H9 (cell line): ENCODE measurements at regions not wholly inside any gene's neighbourhood (a gene's known extent, or its start where the extent isn't known, plus 50 kb on each side); places are given as distances from the start of the nearest gene placed in this dataset.
"Not testable (repeated sequence)": the region's sequence is repeated elsewhere in the genome, so short reads cannot be mapped to it uniquely, and the experiment has no call there.

Experiments used
- DNase-seq: peaks from one replicate; pipeline ENCODE4 v3.0.0-alpha.2; 2017
- H2AFZ ChIP-seq: one replicate; pipeline ENCODE4 v1.6.1; 2013; ENCODE audit warnings: mild to moderate bottlenecking, low read length, control low read depth, moderate library complexity
- H2AK5ac ChIP-seq: 2 replicates; pipeline ENCODE4 v1.6.1; 2013; ENCODE audit warnings: low read length, control low read depth, mixed read lengths; ENCODE audit not compliant: insufficient read length
- H2BK120ac ChIP-seq: one replicate; pipeline ENCODE4 v1.6.1; 2013; ENCODE audit warnings: low read depth, mild to moderate bottlenecking, low read length, control low read depth, inconsistent platforms; ENCODE audit not compliant: poor library complexity, severe bottlenecking
- H2BK12ac ChIP-seq: 2 replicates; pipeline ENCODE4 v1.6.1; 2013; ENCODE audit warnings: low read length, control low read depth, mixed read lengths, low read depth; ENCODE audit not compliant: insufficient read length
- H2BK15ac ChIP-seq: 2 replicates; pipeline ENCODE4 v1.6.1; 2013; ENCODE audit warnings: low read depth, low read length, control low read depth
- H2BK20ac ChIP-seq: one replicate; pipeline ENCODE4 v1.6.1; 2013; ENCODE audit warnings: low read depth, mild to moderate bottlenecking, low read length, control low read depth, inconsistent platforms; ENCODE audit not compliant: poor library complexity, severe bottlenecking
- H2BK5ac ChIP-seq: 2 replicates; pipeline ENCODE4 v1.6.1; 2013; ENCODE audit warnings: low read length, control low read depth, mixed read lengths; ENCODE audit not compliant: insufficient read length
- H3K14ac ChIP-seq: 2 replicates; pipeline ENCODE4 v1.6.1; 2013; ENCODE audit warnings: low read length, control low read depth; ENCODE audit not compliant: insufficient read depth
- H3K18ac ChIP-seq: 2 replicates; pipeline ENCODE4 v1.6.1; 2013; ENCODE audit warnings: low read depth, mild to moderate bottlenecking, mixed read lengths, low read length, control low read depth; ENCODE audit not compliant: insufficient read length
- H3K23ac ChIP-seq: 2 replicates; pipeline ENCODE4 v1.6.1; 2013; ENCODE audit warnings: low read length, control low read depth, mixed read lengths, low read depth; ENCODE audit not compliant: insufficient read length
- H3K23me2 ChIP-seq: 2 replicates; pipeline ENCODE4 v1.6.1; 2013; ENCODE audit warnings: low read depth, mild to moderate bottlenecking, mixed read lengths, low read length, control low read depth; ENCODE audit not compliant: insufficient read length, poor library complexity, severe bottlenecking
- H3K27ac ChIP-seq: 2 replicates; pipeline ENCODE4 v1.5.1; 2013; ENCODE audit warnings: low read length, control low read depth, mixed read lengths, low read depth; ENCODE audit not compliant: insufficient read length
- H3K27me3 ChIP-seq: 2 replicates; pipeline ENCODE4 v1.6.1; 2013; ENCODE audit warnings: low read length, control low read depth, inconsistent platforms; ENCODE audit not compliant: insufficient read depth
- H3K4ac ChIP-seq: 2 replicates; pipeline ENCODE4 v1.6.1; 2013; ENCODE audit warnings: low read depth, mild to moderate bottlenecking, control low read depth, inconsistent platforms, low read length, moderate library complexity
- H3K4me1 ChIP-seq: 2 replicates; pipeline ENCODE4 v1.6.1; 2013; ENCODE audit warnings: low read length, control low read depth, inconsistent platforms; ENCODE audit not compliant: insufficient read depth
- H3K4me2 ChIP-seq: 2 replicates; pipeline ENCODE4 v1.6.1; 2013; ENCODE audit warnings: low read length, control low read depth, mixed read lengths; ENCODE audit not compliant: insufficient read length, insufficient read depth
- H3K56ac ChIP-seq: 2 replicates; pipeline ENCODE4 v1.6.1; 2013; ENCODE audit warnings: low read depth, mild to moderate bottlenecking, mixed read lengths, low read length, control low read depth; ENCODE audit not compliant: insufficient read length
- H3K79me1 ChIP-seq: 2 replicates; pipeline ENCODE4 v1.6.1; 2013; ENCODE audit warnings: low read depth, mild to moderate bottlenecking, moderate library complexity, low read length, control low read depth, inconsistent platforms; ENCODE audit not compliant: insufficient read depth, poor library complexity, severe bottlenecking
- H3K79me2 ChIP-seq: 2 replicates; pipeline ENCODE4 v1.6.1; 2013; ENCODE audit warnings: low read length, control low read depth, inconsistent platforms; ENCODE audit not compliant: insufficient read depth
- H3K9ac ChIP-seq: 2 replicates; pipeline ENCODE4 v1.6.1; 2013; ENCODE audit warnings: low read length, control low read depth, mixed read lengths; ENCODE audit not compliant: insufficient read length; ENCODE audit errors: extremely low read depth
- H3K9me3 ChIP-seq: one replicate; pipeline ENCODE4 v1.6.1; 2013; ENCODE audit warnings: low read depth, low read length, inconsistent platforms; ENCODE audit not compliant: control insufficient read depth
- H3T11ph ChIP-seq: one replicate; pipeline ENCODE4 v1.6.1; 2013; ENCODE audit warnings: mild to moderate bottlenecking, low read length, control low read depth, inconsistent platforms
- H4K20me1 ChIP-seq: one replicate; pipeline ENCODE4 v1.6.1; 2013; ENCODE audit not compliant: control insufficient read depth, insufficient read length, insufficient read depth
- H4K5ac ChIP-seq: 2 replicates; pipeline ENCODE4 v1.6.1; 2013; ENCODE audit warnings: low read depth, mild to moderate bottlenecking, mixed read lengths, low read length, control low read depth; ENCODE audit not compliant: insufficient read length
- H4K8ac ChIP-seq: replicated peaks from 2 replicates; pipeline ENCODE4 v1.6.1; 2013; ENCODE audit warnings: low read length, control low read depth, mixed read lengths, low read depth; ENCODE audit not compliant: insufficient read length
- H4K91ac ChIP-seq: 2 replicates; pipeline ENCODE4 v1.6.1; 2013; ENCODE audit warnings: low read depth, mild to moderate bottlenecking, moderate library complexity, mixed read lengths, low read length, control low read depth; ENCODE audit not compliant: insufficient read length
- H3K27ac Mint-ChIP-seq, 3 experiments: 2 replicates in 2 of 3; 3 replicates in 1 of 3; pipeline ENCODE4 v1.8.0; 2020 to 2021; ENCODE audit warnings: mixed read lengths in 3 of 3, mild to moderate bottlenecking in 1 of 3, moderate library complexity in 1 of 3
- H3K27me3 Mint-ChIP-seq: 2 replicates; pipeline ENCODE4 v1.8.0; 2021; ENCODE audit warnings: low read depth, mild to moderate bottlenecking, moderate library complexity, mixed read lengths
- H3K36me3 Mint-ChIP-seq, 3 experiments: 2 replicates in 2 of 3; 3 replicates in 1 of 3; pipeline ENCODE4 v1.8.0; 2020 to 2021; ENCODE audit warnings: low read depth in 3 of 3, mixed read lengths in 3 of 3; ENCODE audit not compliant: insufficient read depth in 1 of 3
- H3K4me1 Mint-ChIP-seq, 2 experiments: 2 replicates each; pipeline ENCODE4 v1.8.0; 2020; ENCODE audit warnings: mixed read lengths in 2 of 2
- H3K4me3 Mint-ChIP-seq, 2 experiments: 2 replicates in 1 of 2; 3 replicates in 1 of 2; pipeline ENCODE4 v1.8.0; 2020 to 2021; ENCODE audit warnings: mild to moderate bottlenecking in 2 of 2, mixed read lengths in 2 of 2, moderate library complexity in 1 of 2
- H3K9me3 Mint-ChIP-seq, 2 experiments: 2 replicates in 1 of 2; 3 replicates in 1 of 2; pipeline ENCODE4 v1.8.0; 2020; ENCODE audit warnings: mild to moderate bottlenecking in 2 of 2, mixed read lengths in 2 of 2, moderate library complexity in 1 of 2
- CTCF ChIP-seq: fragments of 200-600 bp; sonication (generic); conservative IDR thresholded peaks from 3 replicates; pipeline ENCODE4 v1.8.0; 2021; ENCODE audit warnings: antibody characterized with exemption, mild to moderate bottlenecking
- WGBS: extraction: QIAGEN DNeasy Blood & Tissue Kit; methylation state at CpG from one replicate; pipeline ENCODE4 v1.1.7; 2013; ENCODE audit warnings: missing lambda C conversion rate, low lambda C conversion rate, mixed read lengths; ENCODE audit not compliant: insufficient read length; ENCODE audit errors: extremely low coverage; 5-methylcytosine and 5-hydroxymethylcytosine counted together

DNA sequence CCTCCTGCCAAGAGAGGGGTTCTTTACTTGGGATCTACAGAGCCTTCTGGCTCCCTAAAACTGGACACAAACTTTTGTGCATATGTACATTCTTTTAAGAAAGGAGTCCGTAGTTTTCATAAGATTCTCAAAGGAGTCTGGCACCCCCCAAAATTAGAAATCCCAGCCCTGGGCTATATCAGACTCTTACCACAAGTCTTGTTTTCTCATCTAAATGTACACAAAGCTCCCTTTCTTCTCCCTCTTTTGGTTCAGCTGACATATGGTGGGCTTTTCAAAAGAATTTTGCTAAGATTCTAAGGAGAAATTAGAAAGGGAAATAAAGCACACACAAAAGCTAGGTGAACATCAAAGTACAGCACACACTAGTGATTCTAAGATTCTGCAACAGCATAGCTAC is 114.4 kb downstream of the ENC1 start:
- Histone ChIP-seq H2BK15ac (no peak overlapping the region), H3K79me1 (no peaks in the 10 kb centered on the region), H2BK120ac (no peak overlapping the region), H4K20me1 (no peaks in the 10 kb centered on the region), H2BK12ac (no peak overlapping the region), H3K79me2 (no peaks in the 10 kb centered on the region), H3K9me3 (peaks cover 13% of the 10 kb centered on the region), H3K23me2 (no peaks in the 10 kb centered on the region), H3K56ac (no peak overlapping the region), H3K14ac (no peak overlapping the region), H3K9ac (no peak overlapping the region), H3K27ac (no peak overlapping the region), H3T11ph (no peak overlapping the region), H3K4ac (no peak overlapping the region), H3K4me1 (no peaks in the 10 kb centered on the region), H2BK5ac (no peak overlapping the region), H2AFZ (no peak overlapping the region), H3K18ac (no peak overlapping the region), H2BK20ac (no peak overlapping the region), H3K27me3 (no peaks in the 10 kb centered on the region), H3K4me2 (no peak overlapping the region), H4K5ac (no peak overlapping the region), H4K91ac (no peak overlapping the region), H2AK5ac (no peak overlapping the region), H4K8ac (no peak overlapping the region), H3K23ac (no peak overlapping the region)
- WGBS, result no CpG with 5 or more reads among the region's 1 CpG
- TF ChIP-seq CTCF, result no peak
- Mint-ChIP-seq H3K27ac (no peak overlapping the region), H3K36me3 (peaks cover 32 to 35% (median 34%) of the 10 kb centered on the region in 3 experiments), H3K4me3 (no peak overlapping the region), H3K27me3 (no peaks in the 10 kb centered on the region), H3K4me1 (no peaks in the 10 kb centered on the region), H3K9me3 (peaks cover 33 to 45% of the 10 kb centered on the region in 2 experiments)
- no peak for DNase-seq

DNA sequence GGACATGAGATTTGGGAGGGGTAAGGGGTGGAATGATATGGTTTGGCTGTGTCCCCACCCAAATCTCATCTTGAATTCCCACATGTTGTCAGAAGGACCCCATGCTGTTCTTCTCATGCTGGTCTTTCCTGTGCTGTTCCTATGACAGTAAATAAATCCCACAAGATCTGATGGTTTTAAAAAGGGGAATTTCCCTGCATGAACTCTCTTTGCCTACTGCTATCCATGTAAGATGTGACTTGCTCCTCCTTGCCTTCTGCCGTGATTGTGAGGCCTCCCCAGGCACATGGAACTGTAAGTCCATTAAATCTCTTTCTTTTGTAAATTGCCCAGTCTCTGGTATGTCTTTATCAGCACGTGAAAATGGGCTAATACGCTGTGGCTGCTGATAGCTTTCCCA is 115.8 kb downstream of the ENC1 start:
- H2BK120ac ChIP-seq, H3K23me2 ChIP-seq, H2BK5ac ChIP-seq, H3K27ac ChIP-seq, H3K79me1 ChIP-seq, H3K4me3 Mint-ChIP-seq, H3K14ac ChIP-seq, H2BK20ac ChIP-seq, H3K56ac ChIP-seq, H3K4me2 ChIP-seq, H3K4me1 ChIP-seq, H4K5ac ChIP-seq, H2AFZ ChIP-seq, H3K9ac ChIP-seq, H3K27ac Mint-ChIP-seq, H3K4me1 Mint-ChIP-seq, H3K23ac ChIP-seq, H4K91ac ChIP-seq, H2BK12ac ChIP-seq, H3K18ac ChIP-seq, H4K20me1 ChIP-seq, H2AK5ac ChIP-seq, H3T11ph ChIP-seq, H3K27me3 Mint-ChIP-seq, H3K27me3 ChIP-seq, DNase-seq, H4K8ac ChIP-seq, H3K4ac ChIP-seq, H2BK15ac ChIP-seq, H3K79me2 ChIP-seq: not testable (repeated sequence)
- peaks cover 13% of the 10 kb centered on the region for H3K9me3 ChIP-seq
- Mint-ChIP-seq H3K9me3 (peaks cover 36 to 45% of the 10 kb centered on the region in 2 experiments), H3K36me3 (peaks cover 32 to 35% (median 34%) of the 10 kb centered on the region in 3 experiments)
- no CpG with 5 or more reads among the region's 3 CpGs for WGBS
